ENCODE measurements at regions not wholly inside any gene's neighbourhood (a gene's known extent, or its start where the extent isn't known, plus 50 kb on each side); places are given as distances from the start of the nearest gene placed in this dataset.

DNA sequence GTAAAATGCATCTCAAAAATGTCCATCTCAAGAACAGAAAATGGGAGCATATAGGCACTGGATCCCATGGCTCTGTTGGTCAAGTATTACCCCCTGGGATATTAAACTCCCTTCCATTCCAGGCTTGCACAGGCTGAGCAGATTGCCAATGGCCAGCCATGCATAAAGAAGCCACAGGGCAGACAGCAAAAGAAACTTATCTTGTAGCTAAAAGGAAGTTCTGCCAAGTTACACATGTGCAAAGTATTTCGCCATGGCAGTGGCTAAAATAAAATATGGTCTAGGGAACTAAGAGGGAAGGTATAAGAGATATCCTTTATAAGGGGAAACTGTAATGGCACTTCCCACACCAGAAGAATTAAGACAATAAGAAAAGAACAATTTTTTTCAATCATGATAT lies 415.6 kb upstream of the BTBD3 start:
- TF ChIP-seq, protein P1, sequence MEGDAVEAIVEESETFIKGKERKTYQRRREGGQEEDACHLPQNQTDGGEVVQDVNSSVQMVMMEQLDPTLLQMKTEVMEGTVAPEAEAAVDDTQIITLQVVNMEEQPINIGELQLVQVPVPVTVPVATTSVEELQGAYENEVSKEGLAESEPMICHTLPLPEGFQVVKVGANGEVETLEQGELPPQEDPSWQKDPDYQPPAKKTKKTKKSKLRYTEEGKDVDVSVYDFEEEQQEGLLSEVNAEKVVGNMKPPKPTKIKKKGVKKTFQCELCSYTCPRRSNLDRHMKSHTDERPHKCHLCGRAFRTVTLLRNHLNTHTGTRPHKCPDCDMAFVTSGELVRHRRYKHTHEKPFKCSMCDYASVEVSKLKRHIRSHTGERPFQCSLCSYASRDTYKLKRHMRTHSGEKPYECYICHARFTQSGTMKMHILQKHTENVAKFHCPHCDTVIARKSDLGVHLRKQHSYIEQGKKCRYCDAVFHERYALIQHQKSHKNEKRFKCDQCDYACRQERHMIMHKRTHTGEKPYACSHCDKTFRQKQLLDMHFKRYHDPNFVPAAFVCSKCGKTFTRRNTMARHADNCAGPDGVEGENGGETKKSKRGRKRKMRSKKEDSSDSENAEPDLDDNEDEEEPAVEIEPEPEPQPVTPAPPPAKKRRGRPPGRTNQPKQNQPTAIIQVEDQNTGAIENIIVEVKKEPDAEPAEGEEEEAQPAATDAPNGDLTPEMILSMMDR (IDR thresholded peaks at IDR 0.05): no peak
- no peak for TF ChIP-seq CHD2 (IDR thresholded peaks at IDR 0.05; ENCODE audit: low read length, partially characterized antibody)
- no peak for TF ChIP-seq EZH2phosphoT487 (IDR thresholded peaks at IDR 0.05; ENCODE audit: borderline replicate concordance, low read depth)
- TF ChIP-seq YY1 (IDR thresholded peaks at IDR 0.05; ENCODE audit: low read depth): no peak
- no peak for TF ChIP-seq SMC3 (IDR thresholded peaks at IDR 0.05; ENCODE audit: low read depth, low read length)
- TF ChIP-seq, protein P2, sequence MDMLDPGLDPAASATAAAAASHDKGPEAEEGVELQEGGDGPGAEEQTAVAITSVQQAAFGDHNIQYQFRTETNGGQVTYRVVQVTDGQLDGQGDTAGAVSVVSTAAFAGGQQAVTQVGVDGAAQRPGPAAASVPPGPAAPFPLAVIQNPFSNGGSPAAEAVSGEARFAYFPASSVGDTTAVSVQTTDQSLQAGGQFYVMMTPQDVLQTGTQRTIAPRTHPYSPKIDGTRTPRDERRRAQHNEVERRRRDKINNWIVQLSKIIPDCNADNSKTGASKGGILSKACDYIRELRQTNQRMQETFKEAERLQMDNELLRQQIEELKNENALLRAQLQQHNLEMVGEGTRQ (IDR thresholded peaks at IDR 0.05; ENCODE audit: borderline replicate concordance, low read depth, low read length): no peak
- TF ChIP-seq, protein P3, sequence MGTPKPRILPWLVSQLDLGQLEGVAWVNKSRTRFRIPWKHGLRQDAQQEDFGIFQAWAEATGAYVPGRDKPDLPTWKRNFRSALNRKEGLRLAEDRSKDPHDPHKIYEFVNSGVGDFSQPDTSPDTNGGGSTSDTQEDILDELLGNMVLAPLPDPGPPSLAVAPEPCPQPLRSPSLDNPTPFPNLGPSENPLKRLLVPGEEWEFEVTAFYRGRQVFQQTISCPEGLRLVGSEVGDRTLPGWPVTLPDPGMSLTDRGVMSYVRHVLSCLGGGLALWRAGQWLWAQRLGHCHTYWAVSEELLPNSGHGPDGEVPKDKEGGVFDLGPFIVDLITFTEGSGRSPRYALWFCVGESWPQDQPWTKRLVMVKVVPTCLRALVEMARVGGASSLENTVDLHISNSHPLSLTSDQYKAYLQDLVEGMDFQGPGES (IDR thresholded peaks at IDR 0.05; ENCODE audit: low read depth, low read length): no peak
- TF ChIP-seq TAF1 (IDR thresholded peaks at IDR 0.05; ENCODE audit: borderline replicate concordance, low read depth, low read length): no peak
